G401 (cell line): ENCODE measurements at regions not wholly inside any gene's neighbourhood (a gene's known extent, or its start where the extent isn't known, plus 50 kb on each side); places are given as distances from the start of the nearest gene placed in this dataset.
"Not testable (repeated sequence)": the region's sequence is repeated elsewhere in the genome, so short reads cannot be mapped to it uniquely, and the experiment has no call there.

Experiments
- DNase-seq: peaks from one replicate; pipeline ENCODE4 v3.0.0-alpha.2; 2015; ENCODE audit warnings: low spot score
- in situ Hi-C: cut with HindIII; loops from 2 replicates; pipeline ENCODE4 v1.10.0; 2016; ENCODE audit warnings: low sequenced_read_pairs, mixed read lengths

- in situ Hi-C loops, result no loop called here
Measured at GRCh38 chr13:47892374-47892773, 108.7 kb downstream of the SUCLA2 start.

GRCh38 chr13:47890146-47890814 is 110.8 kb downstream of the SUCLA2 start:
- in situ Hi-C loops, result no loop called here

More at GRCh38 chr13:47892374-47892773, 108.7 kb downstream of the SUCLA2 start:
- DNase-seq, result no peak

GRCh38 chr13:47886314-47886713 is 114.8 kb downstream of the SUCLA2 start:
- in situ Hi-C loops, result no loop called here
- no peak for DNase-seq

More at GRCh38 chr13:47890146-47890814, 110.8 kb downstream of the SUCLA2 start:
- no peak for DNase-seq

GRCh38 chr13:47875201-47875600 is 125.9 kb downstream of the SUCLA2 start:
- DNase-seq, result no peak
- in situ Hi-C loops, result no loop called here

- in situ Hi-C loops, DNase-seq: not testable (repeated sequence)
Measured at GRCh38 chr13:47873987-47874386, 127.1 kb downstream of the SUCLA2 start.

GRCh38 chr13:47873319-47873718 is 127.8 kb downstream of the SUCLA2 start:
- DNase-seq, in situ Hi-C loops: not testable (repeated sequence)

GRCh38 chr13:47869776-47870175 is 131.3 kb downstream of the SUCLA2 start:
- DNase-seq, result no peak
- in situ Hi-C loops, result no loop called here

- in situ Hi-C loops, result no loop called here
- DNase-seq, result no peak
Measured at GRCh38 chr13:47865883-47866282, 135.2 kb downstream of the SUCLA2 start.

- DNase-seq, result no peak
- in situ Hi-C loops, result no loop called here
Measured at GRCh38 chr13:47862841-47863240, 138.2 kb downstream of the SUCLA2 start.

- DNase-seq, result peak; percentile 2
- in situ Hi-C loops, result no loop called here
Measured at GRCh38 chr13:47859165-47859564, 141.9 kb downstream of the SUCLA2 start.

- peak; percentile 61 for DNase-seq
- in situ Hi-C loops, result no loop called here
Measured at GRCh38 chr13:47858042-47859025, 142.7 kb downstream of the SUCLA2 start.

- no peak for DNase-seq
- in situ Hi-C loops, result no loop called here
Measured at GRCh38 chr13:47853236-47853635, 147.8 kb downstream of the SUCLA2 start.

GRCh38 chr13:47846886-47847285 is 154.2 kb downstream of the SUCLA2 start:
- in situ Hi-C loops, result no loop called here
- no peak for DNase-seq

GRCh38 chr13:47845981-47846380 is 155.1 kb downstream of the SUCLA2 start:
- in situ Hi-C loops, result no loop called here

GRCh38 chr13:47843005-47843404 is 158.1 kb downstream of the SUCLA2 start:
- in situ Hi-C loops, result no loop called here
- DNase-seq, result no peak

More at GRCh38 chr13:47845981-47846380, 155.1 kb downstream of the SUCLA2 start:
- no peak for DNase-seq

- DNase-seq, result peak; percentile 62
- in situ Hi-C loops, result no loop called here
Measured at GRCh38 chr13:47841151-47841550, 159.9 kb downstream of the SUCLA2 start.

- in situ Hi-C loops, result no loop called here
Measured at GRCh38 chr13:47837906-47838305, 163.2 kb downstream of the SUCLA2 start.

GRCh38 chr13:47837104-47837880 is 163.8 kb downstream of the SUCLA2 start:
- no peak for DNase-seq
- in situ Hi-C loops, result no loop called here

More at GRCh38 chr13:47837906-47838305, 163.2 kb downstream of the SUCLA2 start:
- DNase-seq, result no peak

GRCh38 chr13:47835470-47836228 is 165.4 kb downstream of the SUCLA2 start:
- no peak for DNase-seq
- in situ Hi-C loops, result no loop called here
